Hepatocyte (in vitro differentiated cells): ENCODE measurements at regions not wholly inside any gene's neighbourhood (a gene's known extent, or its start where the extent isn't known, plus 50 kb on each side); places are given as distances from the start of the nearest gene placed in this dataset.

Experiments
- EZH2 ChIP-seq: fragments of 200-600 bp; sonication (generic); IDR thresholded peaks from 2 replicates; pipeline ENCODE4 v1.6.1; 2016; ENCODE audit warnings: antibody characterized with exemption, mild to moderate bottlenecking, borderline replicate concordance
- EZH2phosphoT487 ChIP-seq: fragments of 200-600 bp; sonication (generic); IDR thresholded peaks from one replicate; pipeline ENCODE4 v1.6.1; 2018; ENCODE audit warnings: antibody characterized with exemption, mild to moderate bottlenecking, low read depth, moderate library complexity; ENCODE audit not compliant: unreplicated experiment, severe bottlenecking
- TF ChIP-seq, protein P1 (sequence below): fragments of 200-600 bp; sonication (generic); IDR thresholded peaks from 2 replicates; pipeline ENCODE4 v1.5.1; 2016; ENCODE audit warnings: antibody characterized with exemption, mild to moderate bottlenecking; ENCODE audit not compliant: poor library complexity

DNA sequence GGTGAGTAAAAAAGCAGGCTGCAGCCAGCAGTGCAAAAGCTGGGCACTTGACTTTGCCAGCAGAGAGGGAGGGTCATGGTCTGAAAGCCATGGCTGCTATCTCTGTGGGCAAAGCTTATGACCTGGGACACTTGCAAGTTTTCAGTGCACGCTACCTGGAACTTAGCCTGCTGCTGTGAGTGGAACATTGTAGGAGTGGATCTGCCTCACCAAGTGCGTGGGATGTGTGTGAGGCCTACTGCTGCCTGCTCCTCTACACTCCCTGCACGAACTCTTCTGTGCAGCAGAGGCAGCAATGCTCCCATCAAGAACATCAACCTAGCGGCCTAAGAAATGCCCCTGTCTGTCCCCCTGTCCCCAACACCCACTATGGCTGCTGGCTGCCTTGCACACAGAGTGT lies 344.1 kb upstream of the REG3G start:
- TF ChIP-seq, protein P1, sequence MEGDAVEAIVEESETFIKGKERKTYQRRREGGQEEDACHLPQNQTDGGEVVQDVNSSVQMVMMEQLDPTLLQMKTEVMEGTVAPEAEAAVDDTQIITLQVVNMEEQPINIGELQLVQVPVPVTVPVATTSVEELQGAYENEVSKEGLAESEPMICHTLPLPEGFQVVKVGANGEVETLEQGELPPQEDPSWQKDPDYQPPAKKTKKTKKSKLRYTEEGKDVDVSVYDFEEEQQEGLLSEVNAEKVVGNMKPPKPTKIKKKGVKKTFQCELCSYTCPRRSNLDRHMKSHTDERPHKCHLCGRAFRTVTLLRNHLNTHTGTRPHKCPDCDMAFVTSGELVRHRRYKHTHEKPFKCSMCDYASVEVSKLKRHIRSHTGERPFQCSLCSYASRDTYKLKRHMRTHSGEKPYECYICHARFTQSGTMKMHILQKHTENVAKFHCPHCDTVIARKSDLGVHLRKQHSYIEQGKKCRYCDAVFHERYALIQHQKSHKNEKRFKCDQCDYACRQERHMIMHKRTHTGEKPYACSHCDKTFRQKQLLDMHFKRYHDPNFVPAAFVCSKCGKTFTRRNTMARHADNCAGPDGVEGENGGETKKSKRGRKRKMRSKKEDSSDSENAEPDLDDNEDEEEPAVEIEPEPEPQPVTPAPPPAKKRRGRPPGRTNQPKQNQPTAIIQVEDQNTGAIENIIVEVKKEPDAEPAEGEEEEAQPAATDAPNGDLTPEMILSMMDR, result no peak
- TF ChIP-seq EZH2 (no peak), EZH2phosphoT487 (no peak)
